CD14-positive monocyte (primary cell): ENCODE measurements at regions not wholly inside any gene's neighbourhood (a gene's known extent, or its start where the extent isn't known, plus 50 kb on each side); places are given as distances from the start of the nearest gene placed in this dataset.

Experiments
- DNase-seq, 3 donors: peaks; one replicate each; pipeline ENCODE4 v3.0.0-alpha.2; 2011 to 2022
- H2AFZ ChIP-seq: 2 replicates; pipeline ENCODE4 v1.6.0; 2012; ENCODE audit warnings: mild to moderate bottlenecking, low read depth, low read length, inconsistent platforms; ENCODE audit not compliant: insufficient read depth, poor library complexity, severe bottlenecking
- H3K27ac ChIP-seq, 2 donors: 1 replicate in 1 of 2; 2 replicates in 1 of 2; pipeline ENCODE4 v1.5.1; 2012 to 2013; ENCODE audit warnings: low read length in 2 of 2, control low read depth in 1 of 2, inconsistent platforms in 1 of 2, low read depth in 1 of 2, mild to moderate bottlenecking in 1 of 2
- H3K27me3 ChIP-seq, 2 donors: one replicate each; pipeline versions ENCODE4 v1.6.0 to v1.6.1; 2011 to 2013; ENCODE audit warnings: low read length in 2 of 2; ENCODE audit not compliant: control insufficient read depth in 2 of 2, insufficient read depth in 2 of 2
- H3K36me3 ChIP-seq, 2 donors: replicated peaks in 1 of 2; 1 replicate in 1 of 2; 2 replicates in 1 of 2; pipeline versions ENCODE4 v1.5.1 to v1.6.1; 2012 to 2013; ENCODE audit warnings: low read length in 2 of 2, control low read depth in 1 of 2, inconsistent platforms in 1 of 2, mild to moderate bottlenecking in 1 of 2; ENCODE audit not compliant: insufficient read depth in 2 of 2, control insufficient read depth in 1 of 2
- H3K4me1 ChIP-seq, 2 donors: 1 replicate in 1 of 2; 2 replicates in 1 of 2; pipeline versions ENCODE4 v1.5.1 to v1.6.1; 2012 to 2013; ENCODE audit warnings: low read length in 2 of 2, control low read depth in 1 of 2, inconsistent platforms in 1 of 2, mild to moderate bottlenecking in 1 of 2, moderate library complexity in 1 of 2; ENCODE audit not compliant: insufficient read depth in 2 of 2, control insufficient read depth in 1 of 2
- H3K4me2 ChIP-seq: replicated peaks from 2 replicates; pipeline ENCODE3; 2012; ENCODE audit warnings: low read length, moderate library complexity, mild to moderate bottlenecking; ENCODE audit not compliant: poor library complexity, severe bottlenecking; ENCODE audit errors: extremely low read depth
- H3K4me3 ChIP-seq, 3 experiments: fragments of 200-600 bp in 1 of 3; sonication (generic) in 1 of 3; replicated peaks in 1 of 3; 1 replicate in 2 of 3; 2 replicates in 1 of 3; pipeline ENCODE4 v1.5.1; 2011 to 2013; ENCODE audit warnings: low read length in 3 of 3, mild to moderate bottlenecking in 3 of 3, control low read depth in 2 of 3, low read depth in 2 of 3, inconsistent platforms in 1 of 3, moderate library complexity in 1 of 3
- H3K79me2 ChIP-seq: 2 replicates; pipeline ENCODE4 v1.6.0; 2012; ENCODE audit warnings: mild to moderate bottlenecking, control low read depth, inconsistent platforms, low read length, moderate library complexity; ENCODE audit not compliant: insufficient read depth
- H3K9ac ChIP-seq: 2 replicates; pipeline ENCODE4 v1.6.0; 2017; ENCODE audit warnings: low read length, mild to moderate bottlenecking; ENCODE audit not compliant: insufficient read depth, poor library complexity, severe bottlenecking
- H3K9me3 ChIP-seq, 2 donors: replicated peaks in 1 of 2; 1 replicate in 1 of 2; 2 replicates in 1 of 2; pipeline versions ENCODE4 v1.5.1 to v1.6.1; 2012 to 2013; ENCODE audit warnings: low read length in 2 of 2, control low read depth in 1 of 2; ENCODE audit not compliant: control insufficient read depth in 1 of 2, insufficient read depth in 1 of 2
- H4K20me1 ChIP-seq: 2 replicates; pipeline ENCODE4 v1.6.0; 2012; ENCODE audit warnings: mild to moderate bottlenecking, low read length, control low read depth, moderate library complexity; ENCODE audit not compliant: insufficient read depth
- H3K27ac Mint-ChIP-seq, 7 donors: one replicate each; pipeline ENCODE4 v1.8.0; 2020; ENCODE audit warnings: mild to moderate bottlenecking in 7 of 7, mixed read lengths in 7 of 7, moderate library complexity in 6 of 7, inconsistent platforms in 2 of 7
- H3K27me3 Mint-ChIP-seq, 3 donors: one replicate each; pipeline ENCODE4 v1.8.0; 2021 to 2022; ENCODE audit warnings: low read depth in 3 of 3, mild to moderate bottlenecking in 3 of 3, mixed read lengths in 3 of 3, moderate library complexity in 3 of 3, inconsistent platforms in 1 of 3
- H3K36me3 Mint-ChIP-seq, 2 donors: one replicate each; pipeline ENCODE4 v1.8.0; 2020; ENCODE audit warnings: mixed read lengths in 2 of 2, inconsistent platforms in 1 of 2, mild to moderate bottlenecking in 1 of 2
- H3K4me1 Mint-ChIP-seq: one replicate; pipeline ENCODE4 v1.8.0; 2020; ENCODE audit warnings: mild to moderate bottlenecking, mixed read lengths
- H3K4me3 Mint-ChIP-seq, 2 donors: one replicate each; pipeline ENCODE4 v1.8.0; 2020; ENCODE audit warnings: mild to moderate bottlenecking in 2 of 2, mixed read lengths in 2 of 2, moderate library complexity in 1 of 2
- H3K9me3 Mint-ChIP-seq, 7 donors: one replicate each; pipeline ENCODE4 v1.8.0; 2020 to 2022; ENCODE audit warnings: mixed read lengths in 7 of 7, mild to moderate bottlenecking in 6 of 7, moderate library complexity in 6 of 7, inconsistent platforms in 2 of 7
- CTCF ChIP-seq: fragments of 200-600 bp; IDR thresholded peaks from one replicate; pipeline ENCODE4 v1.8.0; 2022; ENCODE audit warnings: antibody characterized with exemption, mild to moderate bottlenecking
- WGBS: methylation state at CpG from one replicate; pipeline ENCODE4 v1.1.5; 2013; ENCODE audit warnings: missing lambda C conversion rate; ENCODE audit not compliant: insufficient coverage; 5-methylcytosine and 5-hydroxymethylcytosine counted together
- intact Hi-C, 2 donors: fragments of 100-400 bp; cut with micrococcal nuclease; formaldehyde crosslinking; loops; one replicate each; pipeline versions ENCODE4 v1.15.0 to v1.15.1; 2023

- no peak overlapping the region for H3K9ac ChIP-seq
- no CpG with 5 or more reads among the region's 1 CpG for WGBS
- no peak overlapping the region for H3K27ac Mint-ChIP-seq
- no peak for DNase-seq
- H3K4me2 ChIP-seq: no peak overlapping the region
- intact Hi-C loops: no loop called here
- H3K27me3 Mint-ChIP-seq: no peaks in the 10 kb centered on the region
- H3K4me1 Mint-ChIP-seq: no peaks in the 10 kb centered on the region
- no peaks in the 10 kb centered on the region for H3K27me3 ChIP-seq
- no peaks in the 10 kb centered on the region for H3K4me1 ChIP-seq
- H3K4me3 ChIP-seq: no peak overlapping the region
- H3K36me3 Mint-ChIP-seq: no peaks in the 10 kb centered on the region
- H3K9me3 ChIP-seq: no peaks in the 10 kb centered on the region
- no peaks in the 10 kb centered on the region for H3K79me2 ChIP-seq
- H3K36me3 ChIP-seq: no peaks in the 10 kb centered on the region
- no peak overlapping the region for H3K27ac ChIP-seq
- H2AFZ ChIP-seq: no peak overlapping the region
- no peak overlapping the region for H3K4me3 Mint-ChIP-seq
- no peaks in the 10 kb centered on the region for H4K20me1 ChIP-seq
- peaks cover 0 to 5% (median 2%) of the 10 kb centered on the region in 7 donors for H3K9me3 Mint-ChIP-seq
- no peak for TF ChIP-seq CTCF
Observed at GRCh38 chr14:44283836-44284235, 223.2 kb downstream of the FSCB start.

- no peak overlapping the region for H3K9ac ChIP-seq
- no peaks in the 10 kb centered on the region for H3K36me3 Mint-ChIP-seq
- no peaks in the 10 kb centered on the region for H3K79me2 ChIP-seq
- H3K36me3 ChIP-seq: no peaks in the 10 kb centered on the region
- H3K4me1 Mint-ChIP-seq: no peaks in the 10 kb centered on the region
- H3K9me3 ChIP-seq: no peaks in the 10 kb centered on the region
- no peak overlapping the region for H3K4me3 Mint-ChIP-seq
- TF ChIP-seq CTCF: no peak
- no peaks in the 10 kb centered on the region for H4K20me1 ChIP-seq
- H3K4me3 ChIP-seq: no peak overlapping the region
- WGBS: 43% methylated on average over 1 of the region's 1 CpG
- H3K9me3 Mint-ChIP-seq: peaks cover 0 to 7% (median 2%) of the 10 kb centered on the region in 7 donors
- no peaks in the 10 kb centered on the region for H3K27me3 ChIP-seq
- intact Hi-C loops: no loop called here
- no peak overlapping the region for H3K27ac ChIP-seq
- no peak overlapping the region for H3K4me2 ChIP-seq
- no peak overlapping the region for H2AFZ ChIP-seq
- no peaks in the 10 kb centered on the region for H3K4me1 ChIP-seq
- H3K27me3 Mint-ChIP-seq: no peaks in the 10 kb centered on the region
- H3K27ac Mint-ChIP-seq: no peak overlapping the region
- DNase-seq: no peak
Observed at GRCh38 chr14:44279357-44279756, 227.7 kb downstream of the FSCB start.
